Gastrocnemius medialis (tissue), 4 donors: ENCODE measurements at regions not wholly inside any gene's neighbourhood (a gene's known extent, or its start where the extent isn't known, plus 50 kb on each side); places are given as distances from the start of the nearest gene placed in this dataset.

Experiments
- CTCF ChIP-seq, 5 experiments: fragments of 450-650 bp in 3 of 5; fragments of 200-600 bp in 2 of 5; sonication (generic) in 2 of 5; IDR thresholded peaks in 4 of 5; conservative IDR thresholded peaks in 1 of 5; 1 replicate in 4 of 5; 2 replicates in 1 of 5; pipeline ENCODE4 v1.5.1; 2016 to 2019; ENCODE audit warnings: antibody characterized with exemption in 5 of 5, mild to moderate bottlenecking in 3 of 5, moderate library complexity in 3 of 5
- POLR2A ChIP-seq, 2 donors: fragments of 450-650 bp; IDR thresholded peaks; one replicate each; pipeline ENCODE4 v1.6.1; 2017; ENCODE audit warnings: antibody characterized with exemption in 2 of 2, mild to moderate bottlenecking in 2 of 2, moderate library complexity in 2 of 2

GRCh38 chr2:16121231-16121985 is 181.1 kb downstream of the MYCN start:
- TF ChIP-seq CTCF (IDR thresholded peaks at IDR 0.05 in 4 of 5, conservative IDR thresholded peaks at IDR 0.05 in 1 of 5) (no peak), POLR2A (IDR thresholded peaks at IDR 0.05) (no peak)
